ENCODE measurements at regions not wholly inside any gene's neighbourhood (a gene's known extent, or its start where the extent isn't known, plus 50 kb on each side); places are given as distances from the start of the nearest gene placed in this dataset.

- DNase-seq (ENCODE audit: low spot score), result no peak
Measured at GRCh38 chr14:84003346-84003745, 1526.6 kb upstream of the FLRT2 start.

GRCh38 chr14:84006643-84007155 lies 1523.2 kb upstream of the FLRT2 start:
- DNase-seq (ENCODE audit: low spot score), result no peak

GRCh38 chr14:84013424-84013823 lies 1516.5 kb upstream of the FLRT2 start:
- DNase-seq (ENCODE audit: low spot score), result no peak

DNA sequence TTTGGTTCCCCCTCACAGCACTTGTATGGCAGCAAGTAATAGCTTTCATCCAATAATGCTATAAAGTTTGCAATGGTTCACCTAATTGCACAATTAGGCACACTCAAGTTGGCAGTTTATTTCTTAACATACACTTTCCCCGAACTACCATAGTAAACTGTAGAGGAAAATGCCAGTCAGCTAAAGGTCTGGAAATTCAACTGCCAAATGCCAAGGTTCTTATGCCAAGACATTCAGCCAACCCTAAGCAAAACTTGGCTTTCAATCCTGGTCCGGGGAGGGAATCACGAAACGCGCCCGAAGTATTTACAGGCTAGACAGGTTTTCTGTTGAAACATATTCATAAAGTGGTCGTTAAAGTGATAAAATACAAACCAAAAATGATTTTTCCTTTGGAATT lies 1512.4 kb upstream of the FLRT2 start:
- no peak for DNase-seq (ENCODE audit: low spot score)

- no peak for DNase-seq (ENCODE audit: low spot score)
Measured at GRCh38 chr14:84021433-84021832, 1508.5 kb upstream of the FLRT2 start.

GRCh38 chr14:84024231-84024820 lies 1505.6 kb upstream of the FLRT2 start:
- no peak for DNase-seq (ENCODE audit: low spot score)

GRCh38 chr14:84025106-84026012 lies 1504.6 kb upstream of the FLRT2 start:
- DNase-seq (ENCODE audit: low spot score), result no peak

DNA sequence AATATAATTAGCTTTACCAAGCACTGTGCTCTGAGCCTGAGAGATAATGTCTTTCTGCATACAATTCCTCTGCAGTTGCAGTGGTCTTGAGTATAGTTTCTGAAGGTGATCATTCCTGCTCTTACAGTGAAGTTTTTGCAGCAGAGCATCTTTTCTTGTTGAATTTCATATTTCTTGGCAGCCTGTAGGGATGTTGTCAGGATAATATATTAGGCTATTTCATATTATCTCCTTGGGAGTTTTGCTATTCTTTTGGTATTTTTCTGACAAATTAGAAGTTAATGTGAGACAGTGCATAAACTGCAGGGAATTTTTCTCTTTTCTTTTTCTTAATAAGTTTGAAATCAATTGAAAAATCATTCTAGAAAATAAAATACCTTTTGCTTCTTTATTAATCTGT lies 1502.6 kb upstream of the FLRT2 start:
- DNase-seq (ENCODE audit: low spot score), result no peak

DNA sequence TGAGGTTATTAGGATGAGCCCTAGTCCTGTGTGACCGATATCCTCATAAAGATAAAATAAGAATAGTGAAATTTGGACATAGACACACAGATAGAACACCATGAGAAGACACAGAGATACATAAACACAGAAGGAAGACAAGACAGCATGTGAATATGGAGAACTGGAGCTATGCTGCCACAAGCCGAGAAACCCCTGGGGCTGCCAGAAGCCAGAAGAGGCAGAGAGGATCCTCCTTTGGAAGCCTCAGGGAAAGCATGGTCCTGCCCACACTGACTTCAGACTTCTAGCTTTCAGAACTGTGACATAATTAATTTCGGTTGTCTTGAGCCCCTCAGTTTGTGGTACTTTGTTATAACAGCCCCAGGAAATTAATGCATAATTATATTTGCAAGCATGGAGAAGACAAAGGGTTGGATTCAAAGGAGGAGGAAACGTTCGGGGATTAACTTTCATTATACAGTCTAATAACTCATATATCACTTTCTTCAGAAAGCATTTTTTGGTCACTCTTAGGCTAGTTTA lies 1501.8 kb upstream of the FLRT2 start:
- DNase-seq (ENCODE audit: low spot score), result no peak

- no peak for DNase-seq (ENCODE audit: low spot score)
Measured at GRCh38 chr14:84029246-84029645, 1500.7 kb upstream of the FLRT2 start.

- DNase-seq (ENCODE audit: low spot score), result no peak
Measured at GRCh38 chr14:84029720-84030119, 1500.2 kb upstream of the FLRT2 start.

GRCh38 chr14:84036840-84037239 lies 1493.1 kb upstream of the FLRT2 start:
- no peak for DNase-seq (ENCODE audit: low spot score)

- DNase-seq (ENCODE audit: low spot score), result no peak
Measured at GRCh38 chr14:84037593-84037992, 1492.4 kb upstream of the FLRT2 start.

DNA sequence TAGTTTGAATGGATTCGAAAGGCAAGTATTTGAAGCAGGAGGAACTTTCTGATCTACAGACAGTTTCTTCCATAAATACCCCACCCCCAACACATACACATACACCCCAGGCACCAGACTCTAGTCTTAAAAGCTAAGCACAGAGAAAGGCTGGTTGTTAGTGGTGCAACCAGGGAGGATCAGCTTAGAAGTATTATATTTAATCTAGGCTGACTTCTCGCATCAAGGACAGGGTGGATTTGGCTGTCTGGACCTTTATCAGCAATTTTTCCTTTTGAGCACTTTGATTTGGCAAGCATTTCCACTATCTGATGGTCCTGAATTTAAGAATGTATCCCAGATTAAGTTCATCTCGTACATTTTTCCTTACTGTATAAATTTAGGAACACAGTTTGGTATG lies 1489.8 kb upstream of the FLRT2 start:
- no peak for DNase-seq (ENCODE audit: low spot score)

- no peak for DNase-seq (ENCODE audit: low spot score)
Measured at GRCh38 chr14:84041421-84041820, 1488.5 kb upstream of the FLRT2 start.

DNA sequence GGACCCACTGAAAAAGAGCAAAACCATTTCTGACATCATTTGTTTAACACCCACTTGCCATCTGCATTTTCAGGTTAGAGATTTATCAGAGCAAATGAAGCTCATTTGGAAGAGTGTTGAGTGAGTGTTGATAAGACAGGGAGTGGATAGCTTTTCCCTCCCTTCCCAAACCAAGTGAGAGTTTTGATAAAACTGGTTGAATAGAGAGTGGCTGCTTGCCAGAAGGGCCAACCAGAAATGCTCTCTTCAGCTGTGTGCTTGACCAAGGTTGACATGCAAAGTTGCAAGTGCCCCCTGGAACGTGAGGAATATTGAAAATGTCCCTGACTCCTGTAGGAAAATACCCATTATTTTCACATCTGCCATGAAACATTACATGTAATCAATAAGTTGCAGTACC lies 1487.0 kb upstream of the FLRT2 start:
- no peak for DNase-seq (ENCODE audit: low spot score)

DNA sequence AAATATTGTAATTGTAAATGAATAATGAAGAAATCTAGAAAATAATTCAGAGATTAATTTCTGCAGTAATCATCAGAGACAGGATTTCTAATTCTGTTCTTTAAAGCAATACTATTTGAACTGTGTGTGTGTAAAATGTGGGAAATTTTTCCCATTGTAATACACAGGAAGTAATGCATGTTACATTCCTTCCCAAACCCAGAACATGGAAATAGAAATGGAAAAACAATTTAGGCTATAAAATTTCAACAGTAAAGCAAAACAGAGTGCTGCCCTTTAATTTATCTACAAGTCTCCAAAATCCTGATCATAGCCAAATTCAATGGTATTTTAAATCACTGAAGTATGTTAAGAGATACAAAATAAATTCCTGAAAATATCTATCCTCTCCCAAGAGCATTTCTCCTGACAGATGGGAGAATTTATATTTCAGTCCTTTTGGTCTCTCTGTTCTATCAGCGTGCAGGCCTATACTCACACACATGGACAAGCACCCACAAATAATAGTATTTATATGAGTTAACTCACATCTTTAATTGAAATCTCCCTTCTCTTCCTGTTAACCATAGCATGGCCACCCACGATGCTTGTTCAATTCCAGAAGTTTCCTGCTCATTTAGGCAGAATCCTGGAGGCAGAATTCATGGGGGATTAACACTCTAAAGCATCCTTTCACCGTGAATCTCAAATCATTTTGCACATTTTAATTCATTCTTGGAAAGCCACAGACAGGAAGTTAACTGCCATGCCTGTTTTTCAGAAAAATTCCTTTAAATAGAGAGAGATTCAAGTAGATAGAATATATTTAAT lies 1465.4 kb upstream of the FLRT2 start:
- no peak for DNase-seq (ENCODE audit: low spot score)

GRCh38 chr14:84065811-84066210 lies 1464.1 kb upstream of the FLRT2 start:
- no peak for DNase-seq (ENCODE audit: low spot score)

DNA sequence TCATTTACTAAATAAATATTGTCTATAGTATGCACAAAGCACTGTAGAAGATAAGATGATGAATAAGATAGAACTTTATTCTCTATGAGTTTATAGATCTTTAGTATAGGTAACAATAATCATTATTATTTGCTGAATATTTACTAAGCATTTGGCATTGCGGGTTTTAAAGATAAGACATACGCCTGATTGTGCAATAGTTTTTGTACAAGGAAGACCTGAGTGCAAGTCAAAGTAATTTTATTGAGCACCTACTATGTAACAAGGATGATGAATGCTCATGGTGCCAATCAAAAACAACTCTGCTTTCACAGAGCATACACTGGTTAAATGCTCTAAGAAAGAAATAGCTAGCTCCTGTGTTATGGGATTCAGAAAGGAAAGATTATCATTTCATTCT lies 1461.7 kb upstream of the FLRT2 start:
- no peak for DNase-seq (ENCODE audit: low spot score)

- no peak for DNase-seq (ENCODE audit: low spot score)
Measured at GRCh38 chr14:84071061-84071460, 1458.9 kb upstream of the FLRT2 start.

- no peak for DNase-seq (ENCODE audit: low spot score)
Measured at GRCh38 chr14:84074626-84075025, 1455.3 kb upstream of the FLRT2 start.

GRCh38 chr14:84080944-84081343 lies 1449.0 kb upstream of the FLRT2 start:
- DNase-seq (ENCODE audit: low spot score), result no peak
